SK-N-MC (cell line): ENCODE measurements at regions not wholly inside any gene's neighbourhood (a gene's known extent, or its start where the extent isn't known, plus 50 kb on each side); places are given as distances from the start of the nearest gene placed in this dataset.

Source experiments
- EZH2 ChIP-seq: fragments of 200-600 bp; sonication (generic); IDR thresholded peaks from one replicate; pipeline ENCODE4 v1.6.1; 2017; ENCODE audit warnings: antibody characterized with exemption
- POLR2AphosphoS5 ChIP-seq: IDR thresholded peaks from 2 replicates; pipeline ENCODE4 v1.6.1; 2012; ENCODE audit warnings: mild to moderate bottlenecking, low read depth, low read length, borderline replicate concordance

GRCh38 chr11:79960461-79960860, 519.6 kb upstream of the TENM4 start:
- TF ChIP-seq EZH2 = no peak
- no peak for TF ChIP-seq POLR2AphosphoS5
